Smooth muscle cell (in vitro differentiated cells): ENCODE measurements at regions not wholly inside any gene's neighbourhood (a gene's known extent, or its start where the extent isn't known, plus 50 kb on each side); places are given as distances from the start of the nearest gene placed in this dataset.

Experiments used
- DNase-seq: peaks from one replicate; lab custom pipeline; 2025; ENCODE audit not compliant: unreplicated experiment; lab: John Stamatoyannopoulos, UW
- H2AFZ ChIP-seq: fragments of 200-600 bp; sonication (generic); 2 replicates; pipeline ENCODE4 v1.6.0; 2016; ENCODE audit warnings: antibody characterized with exemption, low read depth, mild to moderate bottlenecking
- H3F3A ChIP-seq: fragments of 200-600 bp; sonication (generic); 2 replicates; pipeline ENCODE4 v1.6.0; 2017; ENCODE audit warnings: antibody characterized with exemption, low read depth
- H3K27ac ChIP-seq: fragments of 200-600 bp; sonication (generic); 2 replicates; pipeline ENCODE4 v1.5.1; 2016; ENCODE audit warnings: low read depth, mild to moderate bottlenecking
- H3K27me3 ChIP-seq: fragments of 200-600 bp; sonication (generic); 2 replicates; pipeline ENCODE4 v1.6.1; 2016; ENCODE audit warnings: low read depth, mild to moderate bottlenecking
- H3K36me3 ChIP-seq: fragments of 200-600 bp; sonication (generic); 2 replicates; pipeline ENCODE4 v1.5.1; 2016; ENCODE audit warnings: low read depth
- H3K4me1 ChIP-seq: fragments of 200-600 bp; sonication (generic); 2 replicates; pipeline ENCODE4 v1.5.1; 2016; ENCODE audit warnings: low read depth
- H3K4me2 ChIP-seq: fragments of 200-600 bp; sonication (generic); 2 replicates; pipeline ENCODE4 v1.6.0; 2016; ENCODE audit warnings: mild to moderate bottlenecking
- H3K4me3 ChIP-seq: fragments of 200-600 bp; sonication (generic); 2 replicates; pipeline ENCODE4 v1.5.1; 2016; ENCODE audit warnings: mild to moderate bottlenecking
- H3K79me2 ChIP-seq: fragments of 200-600 bp; sonication (generic); 2 replicates; pipeline ENCODE4 v1.6.0; 2016; ENCODE audit warnings: low read depth, mild to moderate bottlenecking
- H3K9ac ChIP-seq: fragments of 200-600 bp; sonication (generic); 2 replicates; pipeline ENCODE4 v1.6.0; 2016; ENCODE audit warnings: low read depth
- H3K9me3 ChIP-seq: fragments of 200-600 bp; sonication (generic); replicated peaks from 2 replicates; pipeline ENCODE4 v1.5.1; 2016; ENCODE audit warnings: low read depth
- H4K20me1 ChIP-seq: fragments of 200-600 bp; sonication (generic); 2 replicates; pipeline ENCODE4 v1.6.0; 2016; ENCODE audit warnings: low read depth
- WGBS: methylation state at CpG from one replicate; pipeline ENCODE4 v1.1.7; 2016; ENCODE audit warnings: low lambda C conversion rate; 5-methylcytosine and 5-hydroxymethylcytosine counted together
- TF ChIP-seq, protein P1 (sequence below): fragments of 200-600 bp; sonication (generic); IDR thresholded peaks from 2 replicates; pipeline ENCODE4 v1.5.1; 2017; ENCODE audit warnings: borderline replicate concordance, mild to moderate bottlenecking, antibody characterized with exemption; ENCODE audit not compliant: insufficient read depth, poor library complexity, severe bottlenecking

GRCh38 chr9:108568093-108568492 lies 287.7 kb downstream of the ACTL7B start:
- Histone ChIP-seq H3K36me3 (no peaks in the 10 kb centered on the region), H3K79me2 (no peaks in the 10 kb centered on the region), H3K4me3 (no peak overlapping the region), H2AFZ (no peak overlapping the region), H3K9me3 (no peaks in the 10 kb centered on the region), H3K27ac (no peak overlapping the region), H3K4me2 (no peak overlapping the region), H4K20me1 (no peaks in the 10 kb centered on the region), H3K9ac (no peak overlapping the region), H3K27me3 (no peaks in the 10 kb centered on the region), H3F3A (no peaks in the 10 kb centered on the region), H3K4me1 (no peaks in the 10 kb centered on the region)
- WGBS, result 88% methylated on average over 3 of the region's 3 CpGs
- no peak for DNase-seq
- TF ChIP-seq, protein P1, sequence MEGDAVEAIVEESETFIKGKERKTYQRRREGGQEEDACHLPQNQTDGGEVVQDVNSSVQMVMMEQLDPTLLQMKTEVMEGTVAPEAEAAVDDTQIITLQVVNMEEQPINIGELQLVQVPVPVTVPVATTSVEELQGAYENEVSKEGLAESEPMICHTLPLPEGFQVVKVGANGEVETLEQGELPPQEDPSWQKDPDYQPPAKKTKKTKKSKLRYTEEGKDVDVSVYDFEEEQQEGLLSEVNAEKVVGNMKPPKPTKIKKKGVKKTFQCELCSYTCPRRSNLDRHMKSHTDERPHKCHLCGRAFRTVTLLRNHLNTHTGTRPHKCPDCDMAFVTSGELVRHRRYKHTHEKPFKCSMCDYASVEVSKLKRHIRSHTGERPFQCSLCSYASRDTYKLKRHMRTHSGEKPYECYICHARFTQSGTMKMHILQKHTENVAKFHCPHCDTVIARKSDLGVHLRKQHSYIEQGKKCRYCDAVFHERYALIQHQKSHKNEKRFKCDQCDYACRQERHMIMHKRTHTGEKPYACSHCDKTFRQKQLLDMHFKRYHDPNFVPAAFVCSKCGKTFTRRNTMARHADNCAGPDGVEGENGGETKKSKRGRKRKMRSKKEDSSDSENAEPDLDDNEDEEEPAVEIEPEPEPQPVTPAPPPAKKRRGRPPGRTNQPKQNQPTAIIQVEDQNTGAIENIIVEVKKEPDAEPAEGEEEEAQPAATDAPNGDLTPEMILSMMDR, result no peak

GRCh38 chr9:108567571-108567970 lies 288.2 kb downstream of the ACTL7B start:
- no peak overlapping the region for H3K27ac ChIP-seq
- H2AFZ ChIP-seq, result no peak overlapping the region
- H3K9me3 ChIP-seq, result no peaks in the 10 kb centered on the region
- H3K79me2 ChIP-seq, result no peaks in the 10 kb centered on the region
- 89% methylated on average over 1 of the region's 1 CpG for WGBS
- H3K36me3 ChIP-seq, result no peaks in the 10 kb centered on the region
- H3K4me2 ChIP-seq, result no peak overlapping the region
- no peaks in the 10 kb centered on the region for H3F3A ChIP-seq
- TF ChIP-seq, protein P1, result no peak
- no peak overlapping the region for H3K4me3 ChIP-seq
- no peak overlapping the region for H3K9ac ChIP-seq
- H3K27me3 ChIP-seq, result no peaks in the 10 kb centered on the region
- no peaks in the 10 kb centered on the region for H3K4me1 ChIP-seq
- no peaks in the 10 kb centered on the region for H4K20me1 ChIP-seq
- DNase-seq, result no peak

DNA sequence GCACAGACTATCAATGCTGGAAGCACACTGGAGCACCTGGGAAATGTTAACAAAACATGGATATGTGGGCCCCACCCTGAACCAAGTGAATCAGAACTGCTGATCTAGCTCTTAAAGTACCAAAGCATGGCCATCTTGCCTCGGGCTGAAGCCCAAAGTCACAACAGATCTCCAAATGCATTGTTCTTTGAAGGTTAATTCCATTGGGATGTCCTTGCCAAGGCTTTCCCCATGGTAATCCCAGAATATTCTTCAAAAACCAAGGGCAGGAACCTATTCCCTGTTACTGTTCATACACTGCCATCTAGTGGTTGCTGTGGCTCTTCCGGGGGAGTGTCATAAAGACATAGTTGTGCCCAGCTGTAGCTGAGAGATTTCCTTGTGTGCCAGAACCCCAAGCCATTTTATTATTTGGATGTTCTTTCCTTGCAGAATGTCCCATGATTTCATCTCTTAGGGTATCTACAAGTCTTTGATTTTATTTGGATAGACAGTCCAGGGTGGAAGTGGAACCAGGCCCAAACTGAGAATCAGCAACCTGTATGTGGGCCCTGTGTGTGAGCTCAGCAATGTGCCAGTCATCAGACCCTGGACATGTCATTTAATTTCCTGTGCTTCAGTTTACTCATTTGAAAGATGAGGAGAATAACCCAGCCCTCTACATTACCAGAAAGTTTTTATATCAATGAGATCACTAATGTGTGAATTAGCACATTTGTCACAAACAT lies 290.0 kb downstream of the ACTL7B start:
- H3K9ac ChIP-seq, result no peak overlapping the region
- no peaks in the 10 kb centered on the region for H3K27me3 ChIP-seq
- no peaks in the 10 kb centered on the region for H3K36me3 ChIP-seq
- 2% methylated on average over 2 of the region's 2 CpGs for WGBS
- H4K20me1 ChIP-seq, result no peaks in the 10 kb centered on the region
- no peaks in the 10 kb centered on the region for H3K4me1 ChIP-seq
- TF ChIP-seq, protein P1, result peak; percentile 92
- H3F3A ChIP-seq, result no peaks in the 10 kb centered on the region
- H3K27ac ChIP-seq, result no peak overlapping the region
- H3K9me3 ChIP-seq, result no peaks in the 10 kb centered on the region
- H3K79me2 ChIP-seq, result no peaks in the 10 kb centered on the region
- H3K4me3 ChIP-seq, result no peak overlapping the region
- DNase-seq, result no peak
- no peak overlapping the region for H2AFZ ChIP-seq
- H3K4me2 ChIP-seq, result no peak overlapping the region

GRCh38 chr9:108562176-108562575 lies 293.6 kb downstream of the ACTL7B start:
- no peaks in the 10 kb centered on the region for H3K9me3 ChIP-seq
- WGBS, result 60% methylated on average over 3 of the region's 3 CpGs
- no peak overlapping the region for H3K9ac ChIP-seq
- H2AFZ ChIP-seq, result no peak overlapping the region
- TF ChIP-seq, protein P1, result no peak
- no peaks in the 10 kb centered on the region for H4K20me1 ChIP-seq
- no peak overlapping the region for H3K4me2 ChIP-seq
- H3K4me1 ChIP-seq, result no peaks in the 10 kb centered on the region
- peak overlapping the region; percentile 62 for H3K27ac ChIP-seq
- H3K27me3 ChIP-seq, result no peaks in the 10 kb centered on the region
- H3K4me3 ChIP-seq, result no peak overlapping the region
- no peaks in the 10 kb centered on the region for H3K36me3 ChIP-seq
- no peaks in the 10 kb centered on the region for H3K79me2 ChIP-seq
- DNase-seq, result no peak
- H3F3A ChIP-seq, result no peaks in the 10 kb centered on the region
